ENCODE measurements at regions not wholly inside any gene's neighbourhood (a gene's known extent, or its start where the extent isn't known, plus 50 kb on each side); places are given as distances from the start of the nearest gene placed in this dataset.

- Histone ChIP-seq H3K4me3 (ENCODE audit: low read length) (no peak overlapping the region), H4K20me1 (ENCODE audit: insufficient read depth, low read length) (no peaks in the 10 kb centered on the region), H3K79me2 (ENCODE audit: low read length) (no peaks in the 10 kb centered on the region), H3K9me3 (replicated peaks; ENCODE audit: insufficient read depth, low read length) (no peaks in the 10 kb centered on the region), H3K4me2 (ENCODE audit: low read depth, low read length) (no peak overlapping the region), H3K36me3 (replicated peaks; ENCODE audit: insufficient read depth, low read length) (no peaks in the 10 kb centered on the region), H3F3A (ENCODE audit: insufficient read depth, low read length) (no peaks in the 10 kb centered on the region), H3K9me2 (replicated peaks; ENCODE audit: insufficient read depth, low read length) (0 out of 2 replicates have a peak, but pooled peaks cover 3% of the 10 kb centered on the region), H3K27ac (ENCODE audit: low read length) (no peak overlapping the region), H3K4me1 (ENCODE audit: low read length) (no peaks in the 10 kb centered on the region), H3K27me3 (replicated peaks; ENCODE audit: insufficient read depth, low read length) (no peaks in the 10 kb centered on the region), H2AFZ (ENCODE audit: low read length) (no peak overlapping the region), H3K9ac (ENCODE audit: low read length) (no peak overlapping the region)
- DNase-seq, result no peak
- TF ChIP-seq EZH2phosphoT487 (IDR thresholded peaks at IDR 0.05; ENCODE audit: low read length) (no peak), CTCF (IDR thresholded peaks at IDR 0.05; ENCODE audit: low read length) (no peak), EZH2 (optimal IDR thresholded peaks at IDR 0.05; ENCODE audit: low read depth, low read length) (no peak)
Observed at GRCh38 chr7:124318721-124319450, 286.0 kb upstream of the TMEM229A start.

GRCh38 chr7:124310934-124311390 is 278.1 kb upstream of the TMEM229A start:
- Histone ChIP-seq H3K79me2 (ENCODE audit: low read length) (no peaks in the 10 kb centered on the region), H3K4me3 (ENCODE audit: low read length) (no peak overlapping the region), H3K36me3 (replicated peaks; ENCODE audit: insufficient read depth, low read length) (no peaks in the 10 kb centered on the region), H3F3A (ENCODE audit: insufficient read depth, low read length) (no peaks in the 10 kb centered on the region), H3K9me3 (replicated peaks; ENCODE audit: insufficient read depth, low read length) (no peaks in the 10 kb centered on the region), H3K4me1 (ENCODE audit: low read length) (no peaks in the 10 kb centered on the region), H4K20me1 (ENCODE audit: insufficient read depth, low read length) (no peaks in the 10 kb centered on the region), H3K27ac (ENCODE audit: low read length) (no peak overlapping the region), H3K9me2 (replicated peaks; ENCODE audit: insufficient read depth, low read length) (no peaks in the 10 kb centered on the region), H3K4me2 (ENCODE audit: low read depth, low read length) (no peak overlapping the region), H3K27me3 (replicated peaks; ENCODE audit: insufficient read depth, low read length) (no peaks in the 10 kb centered on the region), H3K9ac (ENCODE audit: low read length) (no peak overlapping the region), H2AFZ (ENCODE audit: low read length) (no peak overlapping the region)
- no peak for TF ChIP-seq EZH2 (optimal IDR thresholded peaks at IDR 0.05; ENCODE audit: low read depth, low read length)
- TF ChIP-seq EZH2phosphoT487 (IDR thresholded peaks at IDR 0.05; ENCODE audit: low read length), result no peak
- no peak for TF ChIP-seq CTCF (IDR thresholded peaks at IDR 0.05; ENCODE audit: low read length)
- DNase-seq, result no peak

- Histone ChIP-seq H3K79me2 (ENCODE audit: low read length) (no peaks in the 10 kb centered on the region), H3K4me3 (ENCODE audit: low read length) (no peak overlapping the region), H3F3A (ENCODE audit: insufficient read depth, low read length) (no peaks in the 10 kb centered on the region), H3K4me1 (ENCODE audit: low read length) (no peaks in the 10 kb centered on the region), H2AFZ (ENCODE audit: low read length) (no peak overlapping the region), H3K9me2 (replicated peaks; ENCODE audit: insufficient read depth, low read length) (no peaks in the 10 kb centered on the region), H3K9me3 (replicated peaks; ENCODE audit: insufficient read depth, low read length) (no peaks in the 10 kb centered on the region), H4K20me1 (ENCODE audit: insufficient read depth, low read length) (no peaks in the 10 kb centered on the region), H3K27ac (ENCODE audit: low read length) (no peak overlapping the region), H3K36me3 (replicated peaks; ENCODE audit: insufficient read depth, low read length) (no peaks in the 10 kb centered on the region), H3K4me2 (ENCODE audit: low read depth, low read length) (no peak overlapping the region), H3K27me3 (replicated peaks; ENCODE audit: insufficient read depth, low read length) (no peaks in the 10 kb centered on the region), H3K9ac (ENCODE audit: low read length) (no peak overlapping the region)
- TF ChIP-seq EZH2 (optimal IDR thresholded peaks at IDR 0.05; ENCODE audit: low read depth, low read length), result no peak
- TF ChIP-seq EZH2phosphoT487 (IDR thresholded peaks at IDR 0.05; ENCODE audit: low read length), result no peak
- no peak for TF ChIP-seq CTCF (IDR thresholded peaks at IDR 0.05; ENCODE audit: low read length)
- DNase-seq, result no peak
Observed at GRCh38 chr7:124308384-124308783, 275.5 kb upstream of the TMEM229A start.

All from MM.1S (cell line).